ENCODE measurements at regions not wholly inside any gene's neighbourhood (a gene's known extent, or its start where the extent isn't known, plus 50 kb on each side); places are given as distances from the start of the nearest gene placed in this dataset.

GRCh38 chr3:3739330-3740060 lies 59.7 kb upstream of the LRRN1 start:
- TF ChIP-seq, protein P1, sequence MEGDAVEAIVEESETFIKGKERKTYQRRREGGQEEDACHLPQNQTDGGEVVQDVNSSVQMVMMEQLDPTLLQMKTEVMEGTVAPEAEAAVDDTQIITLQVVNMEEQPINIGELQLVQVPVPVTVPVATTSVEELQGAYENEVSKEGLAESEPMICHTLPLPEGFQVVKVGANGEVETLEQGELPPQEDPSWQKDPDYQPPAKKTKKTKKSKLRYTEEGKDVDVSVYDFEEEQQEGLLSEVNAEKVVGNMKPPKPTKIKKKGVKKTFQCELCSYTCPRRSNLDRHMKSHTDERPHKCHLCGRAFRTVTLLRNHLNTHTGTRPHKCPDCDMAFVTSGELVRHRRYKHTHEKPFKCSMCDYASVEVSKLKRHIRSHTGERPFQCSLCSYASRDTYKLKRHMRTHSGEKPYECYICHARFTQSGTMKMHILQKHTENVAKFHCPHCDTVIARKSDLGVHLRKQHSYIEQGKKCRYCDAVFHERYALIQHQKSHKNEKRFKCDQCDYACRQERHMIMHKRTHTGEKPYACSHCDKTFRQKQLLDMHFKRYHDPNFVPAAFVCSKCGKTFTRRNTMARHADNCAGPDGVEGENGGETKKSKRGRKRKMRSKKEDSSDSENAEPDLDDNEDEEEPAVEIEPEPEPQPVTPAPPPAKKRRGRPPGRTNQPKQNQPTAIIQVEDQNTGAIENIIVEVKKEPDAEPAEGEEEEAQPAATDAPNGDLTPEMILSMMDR (IDR thresholded peaks at IDR 0.05; ENCODE audit: control extremely low read depth, extremely low read depth), result no peak
- H3K9me3 ChIP-seq (ENCODE audit: control insufficient read depth in 4 of 4, insufficient read depth in 3 of 4, low read length in 3 of 4), result no peaks in the 10 kb centered on the region
- ATAC-seq (ENCODE audit: insufficient read depth, low FRiP score), result no peak
- no peak overlapping the region for H3K9ac ChIP-seq (ENCODE audit: insufficient read depth in 1 of 2, low read length in 2 of 2)
- no peaks in the 10 kb centered on the region for H3K4me1 ChIP-seq (ENCODE audit: control insufficient read depth in 5 of 5, insufficient read depth in 5 of 5, low read length in 5 of 5)
- H3K27me3 ChIP-seq (ENCODE audit: control insufficient read depth in 3 of 3, insufficient read depth in 3 of 3, low read length in 2 of 3), result no peaks in the 10 kb centered on the region
- H3K36me3 ChIP-seq (ENCODE audit: control insufficient read depth in 4 of 4, insufficient read depth in 4 of 4, low read length in 4 of 4), result no peaks in the 10 kb centered on the region
- no peak overlapping the region for H3K4me3 ChIP-seq
- no peak overlapping the region for H3K27ac ChIP-seq (ENCODE audit: low read depth in 1 of 2, low read length in 1 of 2)
- 81 to 90% methylated on average over 9 of the region's 9 CpGs for WGBS, 2 donors
- no peak for DNase-seq

DNA sequence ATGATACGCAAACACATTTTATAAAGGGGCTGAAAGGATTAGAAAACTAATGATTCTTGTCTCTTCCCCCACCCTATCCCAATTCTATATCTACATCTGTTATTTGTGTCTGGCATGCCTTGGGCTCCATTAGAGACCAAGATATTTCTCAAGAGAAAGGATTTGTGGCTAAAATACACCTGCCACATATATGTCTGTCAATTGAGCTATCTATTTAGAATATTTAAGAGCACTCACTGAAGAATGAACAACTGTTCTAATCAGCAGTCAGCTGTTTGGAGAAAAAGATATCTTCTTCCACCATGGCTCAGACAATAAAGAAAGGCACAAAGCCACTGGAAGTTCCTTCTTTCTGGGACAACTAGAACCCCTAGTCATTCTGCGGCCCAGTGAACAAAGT lies 61.7 kb upstream of the LRRN1 start:
- WGBS, 2 donors, result 79 to 98% methylated on average over 2 of the region's 2 CpGs
- H3K4me3 ChIP-seq, result no peak overlapping the region

GRCh38 chr3:3735919-3736318 lies 63.3 kb upstream of the LRRN1 start:
- DNase-seq (no peak), ATAC-seq (ENCODE audit: insufficient read depth, low FRiP score) (no peak)
- TF ChIP-seq, protein P1 (IDR thresholded peaks at IDR 0.05; ENCODE audit: control extremely low read depth, extremely low read depth), result no peak
- Histone ChIP-seq H3K4me3 (no peak overlapping the region), H3K27ac (ENCODE audit: low read depth in 1 of 2, low read length in 1 of 2) (no peak overlapping the region), H3K27me3 (ENCODE audit: control insufficient read depth in 3 of 3, insufficient read depth in 3 of 3, low read length in 2 of 3) (no peaks in the 10 kb centered on the region), H3K36me3 (ENCODE audit: control insufficient read depth in 4 of 4, insufficient read depth in 4 of 4, low read length in 4 of 4) (no peaks in the 10 kb centered on the region), H3K4me1 (ENCODE audit: control insufficient read depth in 5 of 5, insufficient read depth in 5 of 5, low read length in 5 of 5) (no peaks in the 10 kb centered on the region), H3K9me3 (ENCODE audit: control insufficient read depth in 4 of 4, insufficient read depth in 3 of 4, low read length in 3 of 4) (no peaks in the 10 kb centered on the region), H3K9ac (ENCODE audit: insufficient read depth in 1 of 2, low read length in 2 of 2) (no peak overlapping the region)
- WGBS, 2 donors, result 88 to 96% methylated on average over 1 of the region's 1 CpG

More for the DNA sequence above, 61.7 kb upstream of the LRRN1 start:
- no peak for ATAC-seq (ENCODE audit: insufficient read depth, low FRiP score)
- Histone ChIP-seq H3K36me3 (ENCODE audit: control insufficient read depth in 4 of 4, insufficient read depth in 4 of 4, low read length in 4 of 4) (no peaks in the 10 kb centered on the region), H3K27me3 (ENCODE audit: control insufficient read depth in 3 of 3, insufficient read depth in 3 of 3, low read length in 2 of 3) (no peaks in the 10 kb centered on the region), H3K9me3 (ENCODE audit: control insufficient read depth in 4 of 4, insufficient read depth in 3 of 4, low read length in 3 of 4) (no peaks in the 10 kb centered on the region), H3K9ac (ENCODE audit: insufficient read depth in 1 of 2, low read length in 2 of 2) (no peak overlapping the region), H3K4me1 (ENCODE audit: control insufficient read depth in 5 of 5, insufficient read depth in 5 of 5, low read length in 5 of 5) (no peaks in the 10 kb centered on the region), H3K27ac (ENCODE audit: low read depth in 1 of 2, low read length in 1 of 2) (no peak overlapping the region)
- TF ChIP-seq, protein P1 (IDR thresholded peaks at IDR 0.05; ENCODE audit: control extremely low read depth, extremely low read depth), result no peak
- DNase-seq, result no peak

- Histone ChIP-seq H3K27ac (ENCODE audit: low read depth in 1 of 2, low read length in 1 of 2) (no peak overlapping the region), H3K9ac (ENCODE audit: insufficient read depth in 1 of 2, low read length in 2 of 2) (no peak overlapping the region), H3K4me1 (ENCODE audit: control insufficient read depth in 5 of 5, insufficient read depth in 5 of 5, low read length in 5 of 5) (no peaks in the 10 kb centered on the region), H3K36me3 (ENCODE audit: control insufficient read depth in 4 of 4, insufficient read depth in 4 of 4, low read length in 4 of 4) (no peaks in the 10 kb centered on the region), H3K9me3 (ENCODE audit: control insufficient read depth in 4 of 4, insufficient read depth in 3 of 4, low read length in 3 of 4) (no peaks in the 10 kb centered on the region), H3K4me3 (no peak overlapping the region), H3K27me3 (ENCODE audit: control insufficient read depth in 3 of 3, insufficient read depth in 3 of 3, low read length in 2 of 3) (no peaks in the 10 kb centered on the region)
- DNase-seq (peak in 1 of 3 donors; percentile 22), ATAC-seq (ENCODE audit: insufficient read depth, low FRiP score) (no peak)
- TF ChIP-seq, protein P1 (IDR thresholded peaks at IDR 0.05; ENCODE audit: control extremely low read depth, extremely low read depth), result no peak
- WGBS, 2 donors, result 81 to 90% methylated on average over 6 of the region's 6 CpGs
Observed at GRCh38 chr3:3734881-3735280, 64.3 kb upstream of the LRRN1 start.

All from lung (tissue), 11 donors.